Thoracic aorta (tissue), 2 donors: ENCODE measurements at regions not wholly inside any gene's neighbourhood (a gene's known extent, or its start where the extent isn't known, plus 50 kb on each side); places are given as distances from the start of the nearest gene placed in this dataset.
A peak's percentile ranks its signal among the peaks of the same experiment; 100 is the strongest.

Experiments used
- ATAC-seq: fragments of 150-250 bp; one replicate; pipeline ENCODE4 v1.8.0; 2017; ENCODE audit warnings: low read depth; ENCODE audit not compliant: insufficient number of reproducible peaks, low FRiP score
- DNase-seq: peaks from one replicate; pipeline ENCODE4 v3.0.0-alpha.2; 2020; ENCODE audit warnings: low spot score
- H3K27ac ChIP-seq, 2 donors: fragments of 200-600 bp; sonication (generic); 1 replicate in 1 of 2; 2 replicates in 1 of 2; pipeline ENCODE4 v1.5.1; 2016; ENCODE audit warnings: mild to moderate bottlenecking in 2 of 2, moderate library complexity in 2 of 2
- H3K27me3 ChIP-seq: fragments of 200-600 bp; sonication (generic); replicated peaks from 2 replicates; pipeline ENCODE4 v1.6.0; 2016; ENCODE audit warnings: mild to moderate bottlenecking; ENCODE audit not compliant: insufficient read depth
- H3K36me3 ChIP-seq: fragments of 200-600 bp; sonication (generic); one replicate; pipeline ENCODE4 v1.5.1; 2016
- H3K4me1 ChIP-seq, 2 donors: fragments of 200-600 bp; sonication (generic); 1 replicate in 1 of 2; 2 replicates in 1 of 2; pipeline versions ENCODE4 v1.5.1 to v1.6.0; 2016; ENCODE audit warnings: low read depth in 2 of 2, mild to moderate bottlenecking in 1 of 2; ENCODE audit not compliant: control insufficient read depth in 1 of 2
- H3K4me3 ChIP-seq: fragments of 200-600 bp; sonication (generic); 2 replicates; pipeline ENCODE4 v1.5.1; 2016; ENCODE audit warnings: mild to moderate bottlenecking
- H3K9me3 ChIP-seq: fragments of 200-600 bp; sonication (generic); 2 replicates; pipeline ENCODE4 v1.5.1; 2016
- TF ChIP-seq, protein P1 (sequence below): fragments of 200-600 bp; sonication (generic); IDR thresholded peaks from one replicate; pipeline ENCODE4 v1.5.1; 2019; ENCODE audit warnings: antibody characterized with exemption

DNA sequence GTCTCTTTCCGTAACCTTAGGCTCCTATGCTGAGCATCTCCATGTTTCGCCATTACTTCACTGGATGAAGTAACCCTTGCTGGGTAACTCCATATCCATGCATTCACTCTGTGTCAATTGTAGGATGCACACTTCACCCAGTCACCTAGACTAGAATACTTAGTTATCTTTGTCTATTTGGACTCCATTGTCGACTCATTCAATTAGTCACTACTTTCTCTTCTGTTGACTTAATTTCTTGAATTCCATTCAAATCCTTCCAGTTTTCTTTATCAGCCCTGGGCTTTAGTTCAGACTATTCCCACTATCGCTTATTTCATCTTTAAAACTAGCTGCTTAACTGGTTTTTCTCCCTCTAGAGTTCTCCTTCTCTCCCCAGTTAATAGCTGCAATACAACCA is 111.3 kb upstream of the TNS3 start:
- TF ChIP-seq, protein P1, sequence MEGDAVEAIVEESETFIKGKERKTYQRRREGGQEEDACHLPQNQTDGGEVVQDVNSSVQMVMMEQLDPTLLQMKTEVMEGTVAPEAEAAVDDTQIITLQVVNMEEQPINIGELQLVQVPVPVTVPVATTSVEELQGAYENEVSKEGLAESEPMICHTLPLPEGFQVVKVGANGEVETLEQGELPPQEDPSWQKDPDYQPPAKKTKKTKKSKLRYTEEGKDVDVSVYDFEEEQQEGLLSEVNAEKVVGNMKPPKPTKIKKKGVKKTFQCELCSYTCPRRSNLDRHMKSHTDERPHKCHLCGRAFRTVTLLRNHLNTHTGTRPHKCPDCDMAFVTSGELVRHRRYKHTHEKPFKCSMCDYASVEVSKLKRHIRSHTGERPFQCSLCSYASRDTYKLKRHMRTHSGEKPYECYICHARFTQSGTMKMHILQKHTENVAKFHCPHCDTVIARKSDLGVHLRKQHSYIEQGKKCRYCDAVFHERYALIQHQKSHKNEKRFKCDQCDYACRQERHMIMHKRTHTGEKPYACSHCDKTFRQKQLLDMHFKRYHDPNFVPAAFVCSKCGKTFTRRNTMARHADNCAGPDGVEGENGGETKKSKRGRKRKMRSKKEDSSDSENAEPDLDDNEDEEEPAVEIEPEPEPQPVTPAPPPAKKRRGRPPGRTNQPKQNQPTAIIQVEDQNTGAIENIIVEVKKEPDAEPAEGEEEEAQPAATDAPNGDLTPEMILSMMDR: no peak
- no peaks in the 10 kb centered on the region for H3K27me3 ChIP-seq
- no peak for DNase-seq
- no peaks in the 10 kb centered on the region for H3K36me3 ChIP-seq
- H3K9me3 ChIP-seq: no peaks in the 10 kb centered on the region
- H3K4me3 ChIP-seq: no peak overlapping the region
- ATAC-seq: no peak
- peak overlapping the region; percentile 86 to 90 for H3K27ac ChIP-seq
- H3K4me1 ChIP-seq: peaks cover 21 to 37% of the 10 kb centered on the region in 2 donors

DNA sequence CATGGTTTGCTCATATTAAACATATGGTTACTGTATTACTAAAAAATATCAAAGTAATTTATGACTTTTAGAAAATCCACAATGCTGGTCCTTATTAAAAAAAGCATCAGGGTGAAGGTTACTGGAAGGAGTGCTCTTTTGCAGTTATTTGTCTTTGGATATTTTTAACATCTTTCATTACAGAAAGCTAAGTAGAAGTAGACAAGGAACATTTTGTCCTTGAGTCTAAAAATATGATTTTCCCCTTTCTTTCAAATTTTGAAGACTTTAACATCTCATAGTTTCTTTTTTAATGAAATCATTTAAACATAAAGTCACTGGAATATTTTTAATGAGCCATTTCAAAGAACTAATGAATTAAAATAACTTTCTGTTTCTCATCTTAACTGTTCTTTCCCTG is 110.1 kb upstream of the TNS3 start:
- Histone ChIP-seq H3K9me3 (no peaks in the 10 kb centered on the region), H3K36me3 (no peaks in the 10 kb centered on the region), H3K4me1 (peaks cover 21 to 37% of the 10 kb centered on the region in 2 donors), H3K27me3 (no peaks in the 10 kb centered on the region), H3K4me3 (no peak overlapping the region), H3K27ac (peak overlapping the region; percentile 86 to 90)
- DNase-seq (no peak), ATAC-seq (no peak)
- TF ChIP-seq, protein P1: no peak

GRCh38 chr7:47690902-47691558 is 109.1 kb upstream of the TNS3 start:
- H3K27ac ChIP-seq: peak overlapping the region; percentile 86 to 90
- ATAC-seq: peak; percentile 74

DNA sequence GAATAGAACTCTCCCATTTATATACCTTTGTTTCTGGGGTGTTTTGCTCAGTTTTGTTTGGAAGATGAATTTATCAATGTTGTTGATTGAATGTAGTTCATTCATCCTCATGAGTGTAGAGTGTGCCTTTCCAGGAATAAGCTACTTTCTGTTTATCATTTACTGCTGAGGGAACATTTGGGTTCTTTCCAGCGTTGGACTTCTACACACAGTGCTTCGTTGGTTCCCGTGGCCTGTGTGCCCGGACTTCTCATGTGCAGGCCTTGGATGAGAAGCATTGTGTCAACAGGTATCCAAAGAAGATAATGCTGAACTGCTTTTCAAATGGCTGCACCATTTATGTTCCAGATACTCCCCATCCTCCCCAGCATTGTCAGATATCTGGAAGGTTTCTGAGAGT is 107.6 kb upstream of the TNS3 start:
- Histone ChIP-seq H3K9me3 (no peaks in the 10 kb centered on the region), H3K27ac (peak overlapping the region; percentile 35 to 42)

More at GRCh38 chr7:47690902-47691558, 109.1 kb upstream of the TNS3 start:
- TF ChIP-seq, protein P1: no peak
- Histone ChIP-seq H3K27me3 (no peaks in the 10 kb centered on the region), H3K4me1 (peaks cover 21 to 37% of the 10 kb centered on the region in 2 donors), H3K36me3 (no peaks in the 10 kb centered on the region), H3K9me3 (no peaks in the 10 kb centered on the region), H3K4me3 (no peak overlapping the region)
- DNase-seq: no peak

GRCh38 chr7:47688311-47689100 is 106.6 kb upstream of the TNS3 start:
- no peak for DNase-seq

More for the DNA sequence above, 107.6 kb upstream of the TNS3 start:
- Histone ChIP-seq H3K36me3 (no peaks in the 10 kb centered on the region), H3K4me3 (no peak overlapping the region), H3K27me3 (no peaks in the 10 kb centered on the region), H3K4me1 (peaks cover 21 to 37% of the 10 kb centered on the region in 2 donors)
- ATAC-seq (no peak), DNase-seq (no peak)
- TF ChIP-seq, protein P1: no peak

More at GRCh38 chr7:47688311-47689100, 106.6 kb upstream of the TNS3 start:
- Histone ChIP-seq H3K27ac (no peak overlapping the region), H3K36me3 (no peaks in the 10 kb centered on the region), H3K9me3 (no peaks in the 10 kb centered on the region), H3K4me1 (peaks cover 21 to 37% of the 10 kb centered on the region in 2 donors), H3K4me3 (no peak overlapping the region), H3K27me3 (no peaks in the 10 kb centered on the region)
- TF ChIP-seq, protein P1: no peak
- ATAC-seq: no peak
